ENCODE measurements at regions not wholly inside any gene's neighbourhood (a gene's known extent, or its start where the extent isn't known, plus 50 kb on each side); places are given as distances from the start of the nearest gene placed in this dataset.
"Not testable (repeated sequence)": the region's sequence is repeated elsewhere in the genome, so short reads cannot be mapped to it uniquely, and the experiment has no call there.

DNA sequence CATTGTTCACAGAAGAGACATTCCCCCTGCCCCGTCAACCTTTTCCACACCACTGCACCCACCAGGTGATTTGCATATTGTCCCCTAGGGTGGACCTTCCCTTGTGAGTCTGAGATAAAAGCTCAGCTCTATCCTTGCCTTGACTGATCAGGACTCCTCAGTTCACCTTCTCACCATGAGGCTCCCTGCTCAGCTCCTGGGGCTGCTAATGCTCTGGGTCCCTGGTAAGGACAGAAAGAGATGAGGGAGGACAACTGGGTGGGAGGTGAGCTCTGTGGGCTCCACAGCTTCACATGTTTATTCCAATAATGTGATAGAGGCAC lies 1160.1 kb downstream of the RPIA start:
- H3F3A ChIP-seq (ENCODE audit: insufficient read depth, low read depth): no peaks in the 10 kb centered on the region
- no peak for TF ChIP-seq EZH2 (IDR thresholded peaks at IDR 0.05; ENCODE audit: low read depth)
- TF ChIP-seq, protein P1, sequence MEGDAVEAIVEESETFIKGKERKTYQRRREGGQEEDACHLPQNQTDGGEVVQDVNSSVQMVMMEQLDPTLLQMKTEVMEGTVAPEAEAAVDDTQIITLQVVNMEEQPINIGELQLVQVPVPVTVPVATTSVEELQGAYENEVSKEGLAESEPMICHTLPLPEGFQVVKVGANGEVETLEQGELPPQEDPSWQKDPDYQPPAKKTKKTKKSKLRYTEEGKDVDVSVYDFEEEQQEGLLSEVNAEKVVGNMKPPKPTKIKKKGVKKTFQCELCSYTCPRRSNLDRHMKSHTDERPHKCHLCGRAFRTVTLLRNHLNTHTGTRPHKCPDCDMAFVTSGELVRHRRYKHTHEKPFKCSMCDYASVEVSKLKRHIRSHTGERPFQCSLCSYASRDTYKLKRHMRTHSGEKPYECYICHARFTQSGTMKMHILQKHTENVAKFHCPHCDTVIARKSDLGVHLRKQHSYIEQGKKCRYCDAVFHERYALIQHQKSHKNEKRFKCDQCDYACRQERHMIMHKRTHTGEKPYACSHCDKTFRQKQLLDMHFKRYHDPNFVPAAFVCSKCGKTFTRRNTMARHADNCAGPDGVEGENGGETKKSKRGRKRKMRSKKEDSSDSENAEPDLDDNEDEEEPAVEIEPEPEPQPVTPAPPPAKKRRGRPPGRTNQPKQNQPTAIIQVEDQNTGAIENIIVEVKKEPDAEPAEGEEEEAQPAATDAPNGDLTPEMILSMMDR (conservative IDR thresholded peaks at IDR 0.05): no peak
- no peak overlapping the region for H2AFZ ChIP-seq
- no TSS peak for BruUV-seq (replicated peaks)
- H3K27ac ChIP-seq: no peak overlapping the region
- no peak overlapping the region for H3K4me3 ChIP-seq
- H3K36me3 ChIP-seq (ENCODE audit: low read depth): no peaks in the 10 kb centered on the region
- peaks cover 6% of the 10 kb centered on the region; the same call in 1 of the 2 replicates for H3K27me3 ChIP-seq (ENCODE audit: insufficient read depth, low read depth)
- H3K4me2 ChIP-seq: no peak overlapping the region
- H3K4me1 ChIP-seq (replicated peaks; ENCODE audit: insufficient read depth): no peaks in the 10 kb centered on the region
- no peaks in the 10 kb centered on the region for H4K20me1 ChIP-seq (ENCODE audit: insufficient read depth)
- POLR2A ChIA-PET (ENCODE audit: unreplicated experiment): no interaction called here
- intact Hi-C loops (cut with micrococcal nuclease; ENCODE audit: unreplicated experiment): no loop called here
- H3K9me3 ChIP-seq (ENCODE audit: insufficient read depth, low read depth): no peaks in the 10 kb centered on the region
- CTCF ChIA-PET: no interaction called here
- no peak for DNase-seq
- no peaks in the 10 kb centered on the region for H3K79me2 ChIP-seq (ENCODE audit: low read depth)
- no peaks in the 10 kb centered on the region for H3K9me2 ChIP-seq (ENCODE audit: insufficient read depth)

DNA sequence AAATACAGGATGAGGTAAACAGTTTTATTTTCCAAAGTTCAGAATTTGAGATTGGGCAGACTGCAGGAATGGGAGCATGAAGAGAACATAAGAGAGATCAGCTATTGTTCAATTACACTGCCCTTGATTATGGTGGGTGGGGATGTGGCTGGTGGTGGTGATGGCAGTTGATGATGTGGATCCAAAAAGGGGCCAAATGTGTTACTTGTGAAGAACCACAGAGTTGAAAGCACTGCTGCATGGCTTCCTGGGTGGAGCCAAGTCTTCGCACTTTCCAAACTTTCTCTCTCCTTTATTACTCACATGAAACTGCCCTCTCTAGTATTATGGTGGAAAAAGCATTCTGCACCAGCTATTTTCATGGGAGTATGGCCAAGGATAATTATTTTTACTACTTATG lies 1162.0 kb downstream of the RPIA start:
- intact Hi-C loops (cut with micrococcal nuclease; ENCODE audit: unreplicated experiment); H3K9me2 ChIP-seq (ENCODE audit: insufficient read depth); H2AFZ ChIP-seq; CTCF ChIA-PET; H3K36me3 ChIP-seq (ENCODE audit: low read depth); H3K4me2 ChIP-seq; H3F3A ChIP-seq (ENCODE audit: insufficient read depth, low read depth); BruUV-seq (replicated peaks); H3K9me3 ChIP-seq (ENCODE audit: insufficient read depth, low read depth); H3K4me1 ChIP-seq (replicated peaks; ENCODE audit: insufficient read depth); DNase-seq; H3K27me3 ChIP-seq (ENCODE audit: insufficient read depth, low read depth); H3K27ac ChIP-seq; H4K20me1 ChIP-seq (ENCODE audit: insufficient read depth); H3K79me2 ChIP-seq (ENCODE audit: low read depth); POLR2A ChIA-PET (ENCODE audit: unreplicated experiment); H3K4me3 ChIP-seq: not testable (repeated sequence)

DNA sequence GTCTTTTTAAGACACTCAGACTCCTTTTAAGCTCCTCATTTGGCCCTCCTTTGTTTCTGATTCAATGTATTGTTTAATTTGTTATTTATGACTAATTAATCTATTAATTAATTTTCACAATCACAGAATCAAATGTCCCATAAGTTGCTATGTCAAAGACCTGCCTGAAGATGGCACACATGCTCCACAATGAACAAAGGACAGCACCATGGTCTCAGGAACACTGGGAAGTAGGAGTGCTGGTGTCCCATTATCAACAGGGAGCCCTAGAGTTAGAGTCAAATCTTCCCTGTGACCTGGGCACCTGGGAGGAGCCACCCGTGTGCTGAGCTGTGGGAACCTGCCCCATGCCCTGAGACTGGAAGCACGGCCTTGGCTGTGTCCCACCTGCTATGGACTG lies 1164.3 kb downstream of the RPIA start:
- POLR2A ChIA-PET (ENCODE audit: unreplicated experiment); H3K79me2 ChIP-seq (ENCODE audit: low read depth); intact Hi-C loops (cut with micrococcal nuclease; ENCODE audit: unreplicated experiment); H3K9me3 ChIP-seq (ENCODE audit: insufficient read depth, low read depth); H3F3A ChIP-seq (ENCODE audit: insufficient read depth, low read depth); H3K4me1 ChIP-seq (replicated peaks; ENCODE audit: insufficient read depth); H2AFZ ChIP-seq; H3K9me2 ChIP-seq (ENCODE audit: insufficient read depth); H4K20me1 ChIP-seq (ENCODE audit: insufficient read depth); H3K36me3 ChIP-seq (ENCODE audit: low read depth); CTCF ChIA-PET; H3K27ac ChIP-seq; H3K4me2 ChIP-seq; H3K4me3 ChIP-seq; H3K27me3 ChIP-seq (ENCODE audit: insufficient read depth, low read depth); DNase-seq; BruUV-seq (replicated peaks): not testable (repeated sequence)

DNA sequence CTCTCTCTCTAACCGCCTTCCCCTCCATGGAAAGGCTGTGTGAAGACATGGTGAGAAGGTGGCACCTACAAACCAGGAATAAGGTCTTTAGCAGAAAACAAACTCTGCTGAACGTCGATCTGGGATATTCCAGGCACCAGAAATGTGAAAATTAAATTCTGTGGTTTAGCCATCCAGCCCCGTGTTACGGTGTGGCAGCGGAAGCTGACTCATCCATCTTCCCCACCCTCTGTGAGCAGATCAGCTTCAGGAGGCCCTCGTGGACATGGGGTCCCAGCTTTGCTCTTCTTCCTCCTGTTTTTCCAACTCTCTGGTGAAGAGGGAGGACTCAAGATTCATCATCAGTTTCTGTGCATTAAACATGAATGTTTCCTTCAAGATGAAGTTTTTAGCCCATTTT lies 1164.8 kb downstream of the RPIA start:
- CTCF ChIA-PET; DNase-seq; H3K79me2 ChIP-seq (ENCODE audit: low read depth); H3K27ac ChIP-seq; H3F3A ChIP-seq (ENCODE audit: insufficient read depth, low read depth); H3K4me1 ChIP-seq (replicated peaks; ENCODE audit: insufficient read depth); POLR2A ChIA-PET (ENCODE audit: unreplicated experiment); H3K9me2 ChIP-seq (ENCODE audit: insufficient read depth); H2AFZ ChIP-seq; intact Hi-C loops (cut with micrococcal nuclease; ENCODE audit: unreplicated experiment); H3K9me3 ChIP-seq (ENCODE audit: insufficient read depth, low read depth); H3K4me2 ChIP-seq; H3K36me3 ChIP-seq (ENCODE audit: low read depth); H3K4me3 ChIP-seq; H3K27me3 ChIP-seq (ENCODE audit: insufficient read depth, low read depth); BruUV-seq (replicated peaks); H4K20me1 ChIP-seq (ENCODE audit: insufficient read depth): not testable (repeated sequence)

DNA sequence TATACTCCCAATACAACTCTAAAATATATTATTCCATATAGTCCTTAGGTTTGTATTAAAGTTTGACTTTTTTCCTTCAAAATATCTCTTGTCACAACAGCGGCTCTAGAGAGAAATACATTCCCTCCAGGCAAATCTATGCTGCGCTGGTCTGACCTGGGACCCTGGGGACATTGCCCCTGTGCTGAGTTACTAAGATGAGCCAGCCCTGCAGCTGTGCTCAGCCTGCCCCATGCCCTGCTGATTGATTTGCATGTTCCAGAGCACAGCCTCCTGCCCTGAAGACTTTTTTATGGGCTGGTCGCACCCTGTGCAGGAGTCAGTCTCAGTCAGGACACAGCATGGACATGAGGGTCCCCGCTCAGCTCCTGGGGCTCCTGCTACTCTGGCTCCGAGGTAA lies 1170.7 kb downstream of the RPIA start:
- H3K9me2 ChIP-seq (ENCODE audit: insufficient read depth); H3K79me2 ChIP-seq (ENCODE audit: low read depth); POLR2A ChIA-PET (ENCODE audit: unreplicated experiment): not testable (repeated sequence)

DNA sequence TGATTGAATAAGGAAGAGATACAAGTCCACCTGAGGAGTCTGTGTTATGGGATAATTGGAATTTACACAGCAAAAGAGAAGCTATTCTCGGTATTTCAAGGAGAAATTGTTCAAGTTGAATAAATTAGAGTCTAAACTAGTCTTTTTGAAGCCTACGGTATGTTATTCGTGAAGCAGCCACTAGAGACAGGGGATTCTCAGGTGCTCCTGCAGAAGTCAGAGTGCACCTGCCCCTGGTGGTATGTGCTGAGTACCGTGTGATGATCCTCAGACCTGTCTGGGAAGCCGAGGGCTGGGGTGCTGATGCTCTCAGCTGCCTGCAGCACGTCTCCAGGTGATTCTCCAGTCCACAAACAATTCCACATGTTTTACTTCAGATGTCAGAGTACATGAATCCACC lies 1171.7 kb downstream of the RPIA start:
- intact Hi-C loops (cut with micrococcal nuclease; ENCODE audit: unreplicated experiment); POLR2A ChIA-PET (ENCODE audit: unreplicated experiment); BruUV-seq (replicated peaks): not testable (repeated sequence)

More for the DNA sequence above, 1170.7 kb downstream of the RPIA start:
- H3K4me1 ChIP-seq (replicated peaks; ENCODE audit: insufficient read depth); H3K36me3 ChIP-seq (ENCODE audit: low read depth); intact Hi-C loops (cut with micrococcal nuclease; ENCODE audit: unreplicated experiment); CTCF ChIA-PET; H3K4me2 ChIP-seq; H3F3A ChIP-seq (ENCODE audit: insufficient read depth, low read depth); H4K20me1 ChIP-seq (ENCODE audit: insufficient read depth); H3K27ac ChIP-seq; DNase-seq; BruUV-seq (replicated peaks); H3K9me3 ChIP-seq (ENCODE audit: insufficient read depth, low read depth); H3K4me3 ChIP-seq; H2AFZ ChIP-seq; H3K27me3 ChIP-seq (ENCODE audit: insufficient read depth, low read depth): not testable (repeated sequence)

More for the DNA sequence above, 1171.7 kb downstream of the RPIA start:
- H3K27ac ChIP-seq; DNase-seq; H3K9me2 ChIP-seq (ENCODE audit: insufficient read depth); H3K36me3 ChIP-seq (ENCODE audit: low read depth); H3K4me1 ChIP-seq (replicated peaks; ENCODE audit: insufficient read depth); H2AFZ ChIP-seq; H3K4me3 ChIP-seq; CTCF ChIA-PET; H3K79me2 ChIP-seq (ENCODE audit: low read depth); H3K27me3 ChIP-seq (ENCODE audit: insufficient read depth, low read depth); H3K9me3 ChIP-seq (ENCODE audit: insufficient read depth, low read depth); H3F3A ChIP-seq (ENCODE audit: insufficient read depth, low read depth); H4K20me1 ChIP-seq (ENCODE audit: insufficient read depth); H3K4me2 ChIP-seq: not testable (repeated sequence)
